ENCODE measurements at regions not wholly inside any gene's neighbourhood (a gene's known extent, or its start where the extent isn't known, plus 50 kb on each side); places are given as distances from the start of the nearest gene placed in this dataset.

- no peak for TF ChIP-seq CTCF (conservative IDR thresholded peaks at IDR 0.05)
- no peaks in the 10 kb centered on the region for H3K27me3 Mint-ChIP-seq (ENCODE audit: low read depth)
- H3K36me3 Mint-ChIP-seq (ENCODE audit: low read depth) = no peaks in the 10 kb centered on the region
- DNase-seq (ENCODE audit: low read depth, low spot score) = no peak
- H3K4me3 Mint-ChIP-seq = no peak overlapping the region
- H3K4me1 Mint-ChIP-seq = peaks cover 6% of the 10 kb centered on the region
- peaks cover 3% of the 10 kb centered on the region for H3K9me3 Mint-ChIP-seq
- H3K27ac Mint-ChIP-seq (ENCODE audit: unreplicated experiment) = no peak overlapping the region
Measured at GRCh38 chr3:78285032-78285728, 1245.3 kb downstream of the ROBO2 start.

GRCh38 chr3:78287085-78287484, 1247.2 kb downstream of the ROBO2 start:
- Mint-ChIP-seq H3K9me3 (peaks cover 3% of the 10 kb centered on the region), H3K4me3 (no peak overlapping the region)
- no peak for DNase-seq (ENCODE audit: low read depth, low spot score)

GRCh38 chr3:78293284-78293683, 1253.4 kb downstream of the ROBO2 start:
- Mint-ChIP-seq H3K9me3 (peaks cover 3% of the 10 kb centered on the region), H3K4me1 (no peaks in the 10 kb centered on the region), H3K4me3 (no peak overlapping the region), H3K36me3 (ENCODE audit: low read depth) (no peaks in the 10 kb centered on the region), H3K27me3 (ENCODE audit: low read depth) (no peaks in the 10 kb centered on the region), H3K27ac (ENCODE audit: unreplicated experiment) (no peak overlapping the region)
- no peak for DNase-seq (ENCODE audit: low read depth, low spot score)
- TF ChIP-seq CTCF (conservative IDR thresholded peaks at IDR 0.05) = no peak

More at GRCh38 chr3:78287085-78287484, 1247.2 kb downstream of the ROBO2 start:
- TF ChIP-seq CTCF (conservative IDR thresholded peaks at IDR 0.05) = no peak
- H3K4me1 Mint-ChIP-seq = peaks cover 6% of the 10 kb centered on the region
- no peaks in the 10 kb centered on the region for H3K27me3 Mint-ChIP-seq (ENCODE audit: low read depth)
- H3K36me3 Mint-ChIP-seq (ENCODE audit: low read depth) = no peaks in the 10 kb centered on the region
- no peak overlapping the region for H3K27ac Mint-ChIP-seq (ENCODE audit: unreplicated experiment)

GRCh38 chr3:78304115-78304514, 1264.2 kb downstream of the ROBO2 start:
- no peak for DNase-seq (ENCODE audit: low read depth, low spot score)
- TF ChIP-seq CTCF (conservative IDR thresholded peaks at IDR 0.05) = no peak
- Mint-ChIP-seq H3K9me3 (peaks cover 5% of the 10 kb centered on the region), H3K4me1 (no peaks in the 10 kb centered on the region), H3K27me3 (ENCODE audit: low read depth) (no peaks in the 10 kb centered on the region), H3K27ac (ENCODE audit: unreplicated experiment) (no peak overlapping the region), H3K4me3 (no peak overlapping the region), H3K36me3 (ENCODE audit: low read depth) (no peaks in the 10 kb centered on the region)

- DNase-seq (ENCODE audit: low read depth, low spot score) = no peak
- Mint-ChIP-seq H3K4me1 (no peaks in the 10 kb centered on the region), H3K27me3 (ENCODE audit: low read depth) (no peaks in the 10 kb centered on the region), H3K9me3 (peaks cover 2% of the 10 kb centered on the region), H3K36me3 (ENCODE audit: low read depth) (no peaks in the 10 kb centered on the region), H3K27ac (ENCODE audit: unreplicated experiment) (no peak overlapping the region), H3K4me3 (no peak overlapping the region)
- no peak for TF ChIP-seq CTCF (conservative IDR thresholded peaks at IDR 0.05)
Measured at GRCh38 chr3:78312851-78313250, 1273.0 kb downstream of the ROBO2 start.

Measured in neural crest cell (in vitro differentiated cells).